ENCODE measurements at regions not wholly inside any gene's neighbourhood (a gene's known extent, or its start where the extent isn't known, plus 50 kb on each side); places are given as distances from the start of the nearest gene placed in this dataset.

GRCh38 chr15:81774309-81774708 is 271.5 kb downstream of the MEX3B start:
- no peak for DNase-seq (ENCODE audit: low spot score)

GRCh38 chr15:81768773-81769172 is 277.0 kb downstream of the MEX3B start:
- no peak for DNase-seq (ENCODE audit: low spot score)

GRCh38 chr15:81766829-81767475 is 278.9 kb downstream of the MEX3B start:
- no peak for DNase-seq (ENCODE audit: low spot score)

- DNase-seq (ENCODE audit: low spot score), result no peak
These were observed 280.0 kb downstream of the MEX3B start for GRCh38 chr15:81765816-81766215.

GRCh38 chr15:81763304-81763703 is 282.5 kb downstream of the MEX3B start:
- no peak for DNase-seq (ENCODE audit: low spot score)

GRCh38 chr15:81760686-81761085 is 285.1 kb downstream of the MEX3B start:
- no peak for DNase-seq (ENCODE audit: low spot score)

GRCh38 chr15:81758818-81759284 is 287.0 kb downstream of the MEX3B start:
- no peak for DNase-seq (ENCODE audit: low spot score)

GRCh38 chr15:81755626-81756025 is 290.2 kb downstream of the MEX3B start:
- no peak for DNase-seq (ENCODE audit: low spot score)

- no peak for DNase-seq (ENCODE audit: low spot score)
These were observed 291.7 kb downstream of the MEX3B start for GRCh38 chr15:81754078-81754477.

GRCh38 chr15:81752974-81753373 is 292.8 kb downstream of the MEX3B start:
- DNase-seq (ENCODE audit: low spot score), result no peak

- no peak for DNase-seq (ENCODE audit: low spot score)
These were observed 293.3 kb downstream of the MEX3B start for GRCh38 chr15:81752546-81752942.

GRCh38 chr15:81751816-81752545 is 293.8 kb downstream of the MEX3B start:
- no peak for DNase-seq (ENCODE audit: low spot score)

- DNase-seq (ENCODE audit: low spot score), result no peak
These were observed 294.6 kb downstream of the MEX3B start for GRCh38 chr15:81751256-81751655.

GRCh38 chr15:81749716-81750375 is 296.0 kb downstream of the MEX3B start:
- no peak for DNase-seq (ENCODE audit: low spot score)

- no peak for DNase-seq (ENCODE audit: low spot score)
These were observed 298.3 kb downstream of the MEX3B start for GRCh38 chr15:81747482-81747881.

- DNase-seq (ENCODE audit: low spot score), result no peak
These were observed 298.8 kb downstream of the MEX3B start for GRCh38 chr15:81747026-81747425.

- DNase-seq (ENCODE audit: low spot score), result no peak
These were observed 301.5 kb downstream of the MEX3B start for GRCh38 chr15:81744364-81744763.

GRCh38 chr15:81740416-81740815 is 305.4 kb downstream of the MEX3B start:
- DNase-seq (ENCODE audit: low spot score), result no peak

- DNase-seq (ENCODE audit: low spot score), result no peak
These were observed 316.5 kb downstream of the MEX3B start for GRCh38 chr15:81729340-81729739.

- DNase-seq (ENCODE audit: low spot score), result no peak
These were observed 317.1 kb downstream of the MEX3B start for GRCh38 chr15:81728726-81729125.

GRCh38 chr15:81725590-81725989 is 320.2 kb downstream of the MEX3B start:
- no peak for DNase-seq (ENCODE audit: low spot score)

GRCh38 chr15:81724536-81724935 is 321.3 kb downstream of the MEX3B start:
- no peak for DNase-seq (ENCODE audit: low spot score)

- DNase-seq (ENCODE audit: low spot score), result no peak
These were observed 322.1 kb downstream of the MEX3B start for GRCh38 chr15:81723701-81724100.

Data from germinal center (tissue), 1 donor.